Testis (tissue), 2 donors: ENCODE measurements at regions not wholly inside any gene's neighbourhood (a gene's known extent, or its start where the extent isn't known, plus 50 kb on each side); places are given as distances from the start of the nearest gene placed in this dataset.

Experiments
- DNase-seq: peaks from one replicate; pipeline ENCODE4 v3.0.0-alpha.2; 2019
- H3K27ac ChIP-seq, 2 donors: fragments of 200-600 bp; sonication (generic); one replicate each; pipeline ENCODE4 v1.5.1; 2019
- H3K27me3 ChIP-seq: fragments of 200-600 bp; sonication (generic); one replicate; pipeline ENCODE4 v1.5.1; 2019
- H3K36me3 ChIP-seq: fragments of 200-600 bp; sonication (generic); one replicate; pipeline ENCODE4 v1.5.1; 2017; ENCODE audit warnings: low read depth; ENCODE audit errors: missing control alignments
- H3K4me1 ChIP-seq: fragments of 200-600 bp; sonication (generic); one replicate; pipeline ENCODE4 v1.5.1; 2019
- H3K4me3 ChIP-seq, 2 donors: fragments of 200-600 bp; sonication (generic); one replicate each; pipeline ENCODE4 v1.5.1; 2017 to 2019
- H3K9me3 ChIP-seq: fragments of 200-600 bp; sonication (generic); one replicate; pipeline ENCODE4 v1.5.1; 2017
- CTCF ChIP-seq, 3 experiments: fragments of 450-650 bp in 2 of 3; fragments of 200-600 bp in 1 of 3; sonication (generic) in 1 of 3; IDR thresholded peaks; one replicate each; pipeline ENCODE4 v1.5.1; 2016 to 2019; ENCODE audit warnings: antibody characterized with exemption in 3 of 3, mild to moderate bottlenecking in 2 of 3, moderate library complexity in 1 of 3
- POLR2A ChIP-seq: fragments of 450-650 bp; IDR thresholded peaks from one replicate; pipeline ENCODE4 v1.6.1; 2017; ENCODE audit warnings: antibody characterized with exemption, mild to moderate bottlenecking, moderate library complexity
- WGBS, 2 donors: methylation state at CpG; one replicate each; pipeline ENCODE4 v1.1.5; 2018; 5-methylcytosine and 5-hydroxymethylcytosine counted together
- intact Hi-C: fragments of 100-400 bp; cut with DNase I; formaldehyde crosslinking; loops from one replicate; pipeline ENCODE4 v1.15.1; 2023; ENCODE audit warnings: low total_unique reads

- peaks cover 4% of the 10 kb centered on the region for H3K4me1 ChIP-seq
- TF ChIP-seq CTCF (IDR thresholded peaks at IDR 0.05): no peak
- no peak for TF ChIP-seq POLR2A
- H3K27ac ChIP-seq: no peak overlapping the region
- H3K4me3 ChIP-seq: no peak overlapping the region
- no peaks in the 10 kb centered on the region for H3K27me3 ChIP-seq
- intact Hi-C loops: no loop called here
- 57 to 60% methylated on average over 8 of the region's 8 CpGs for WGBS, 2 donors
- H3K9me3 ChIP-seq: no peaks in the 10 kb centered on the region
- H3K36me3 ChIP-seq: no peaks in the 10 kb centered on the region
- no peak for DNase-seq
Measured at GRCh38 chr12:69052613-69053408, 119.8 kb upstream of the CPM start.

- no peak for TF ChIP-seq POLR2A
- no peak for TF ChIP-seq CTCF (IDR thresholded peaks at IDR 0.05)
- no peak for DNase-seq
- Histone ChIP-seq H3K27me3 (no peaks in the 10 kb centered on the region), H3K4me3 (no peak overlapping the region), H3K36me3 (no peaks in the 10 kb centered on the region), H3K27ac (no peak overlapping the region), H3K9me3 (no peaks in the 10 kb centered on the region), H3K4me1 (peaks cover 4% of the 10 kb centered on the region)
- intact Hi-C loops: no loop called here
- WGBS, 2 donors: 81 to 83% methylated on average over 7 of the region's 7 CpGs
Measured at GRCh38 chr12:69054343-69055056, 121.5 kb upstream of the CPM start.

- 85 to 92% methylated on average over 2 of the region's 2 CpGs for WGBS, 2 donors
- Histone ChIP-seq H3K27me3 (no peaks in the 10 kb centered on the region), H3K27ac (no peak overlapping the region), H3K9me3 (no peaks in the 10 kb centered on the region), H3K4me1 (peaks cover 4% of the 10 kb centered on the region), H3K36me3 (no peaks in the 10 kb centered on the region), H3K4me3 (no peak overlapping the region)
- TF ChIP-seq POLR2A (no peak), CTCF (IDR thresholded peaks at IDR 0.05) (no peak)
- DNase-seq: no peak
- intact Hi-C loops: no loop called here
Measured at GRCh38 chr12:69055280-69055679, 122.3 kb upstream of the CPM start.

- intact Hi-C loops: no loop called here
- no peak overlapping the region for H3K4me3 ChIP-seq
- TF ChIP-seq CTCF (IDR thresholded peaks at IDR 0.05): no peak
- TF ChIP-seq POLR2A: no peak
- DNase-seq: peak; percentile 21
- H3K9me3 ChIP-seq: no peaks in the 10 kb centered on the region
- H3K27ac ChIP-seq: no peak overlapping the region
- no peaks in the 10 kb centered on the region for H3K36me3 ChIP-seq
- 87 to 90% methylated on average over 4 of the region's 4 CpGs for WGBS, 2 donors
- H3K27me3 ChIP-seq: no peaks in the 10 kb centered on the region
- H3K4me1 ChIP-seq: peaks cover 4% of the 10 kb centered on the region
Measured at GRCh38 chr12:69055706-69056105, 122.7 kb upstream of the CPM start.
